ENCODE measurements at regions not wholly inside any gene's neighbourhood (a gene's known extent, or its start where the extent isn't known, plus 50 kb on each side); places are given as distances from the start of the nearest gene placed in this dataset.

- DNase-seq (ENCODE audit: low read depth), result no peak
- H3K4me3 ChIP-seq (ENCODE audit: low read length), result no peak overlapping the region
- no peak for TF ChIP-seq CTCF (IDR thresholded peaks at IDR 0.05; ENCODE audit: insufficient read depth, low read depth, low read length, missing control alignments)
Observed at GRCh38 chr2:187873132-187873531, 318.9 kb upstream of the TFPI start.

- no peak overlapping the region for H3K4me3 ChIP-seq (ENCODE audit: low read length)
- no peak for DNase-seq (ENCODE audit: low read depth)
- no peak for TF ChIP-seq CTCF (IDR thresholded peaks at IDR 0.05; ENCODE audit: insufficient read depth, low read depth, low read length, missing control alignments)
Observed at GRCh38 chr2:187874786-187875185, 320.6 kb upstream of the TFPI start.

- no peak for DNase-seq (ENCODE audit: low read depth)
- TF ChIP-seq CTCF (IDR thresholded peaks at IDR 0.05; ENCODE audit: insufficient read depth, low read depth, low read length, missing control alignments), result no peak
- H3K4me3 ChIP-seq (ENCODE audit: low read length), result no peak overlapping the region
Observed at GRCh38 chr2:187875261-187876141, 321.3 kb upstream of the TFPI start.

- TF ChIP-seq CTCF (IDR thresholded peaks at IDR 0.05; ENCODE audit: insufficient read depth, low read depth, low read length, missing control alignments), result no peak
- H3K4me3 ChIP-seq (ENCODE audit: low read length), result no peak overlapping the region
- DNase-seq (ENCODE audit: low read depth), result no peak
Observed at GRCh38 chr2:187876554-187876953, 322.3 kb upstream of the TFPI start.

GRCh38 chr2:187877391-187877790 lies 323.2 kb upstream of the TFPI start:
- no peak for DNase-seq (ENCODE audit: low read depth)
- TF ChIP-seq CTCF (IDR thresholded peaks at IDR 0.05; ENCODE audit: insufficient read depth, low read depth, low read length, missing control alignments), result no peak
- H3K4me3 ChIP-seq (ENCODE audit: low read length), result no peak overlapping the region

GRCh38 chr2:187878112-187878511 lies 323.9 kb upstream of the TFPI start:
- no peak for TF ChIP-seq CTCF (IDR thresholded peaks at IDR 0.05; ENCODE audit: insufficient read depth, low read depth, low read length, missing control alignments)
- H3K4me3 ChIP-seq (ENCODE audit: low read length), result no peak overlapping the region
- no peak for DNase-seq (ENCODE audit: low read depth)

GRCh38 chr2:187879491-187879890 lies 325.3 kb upstream of the TFPI start:
- TF ChIP-seq CTCF (IDR thresholded peaks at IDR 0.05; ENCODE audit: insufficient read depth, low read depth, low read length, missing control alignments), result no peak
- no peak for DNase-seq (ENCODE audit: low read depth)
- H3K4me3 ChIP-seq (ENCODE audit: low read length), result no peak overlapping the region
